ENCODE measurements at regions not wholly inside any gene's neighbourhood (a gene's known extent, or its start where the extent isn't known, plus 50 kb on each side); places are given as distances from the start of the nearest gene placed in this dataset.
"Not testable (repeated sequence)": the region's sequence is repeated elsewhere in the genome, so short reads cannot be mapped to it uniquely, and the experiment has no call there.

- not testable (repeated sequence) for H3K4me3 ChIP-seq (ENCODE audit: low read depth in 1 of 2, low read length in 1 of 2); H3K27me3 ChIP-seq; H3K27ac ChIP-seq; H3K4me1 ChIP-seq (ENCODE audit: control insufficient read depth in 1 of 2, insufficient read depth in 1 of 2, low read depth in 1 of 2, low read length in 1 of 2); H3K36me3 ChIP-seq; H3K9me3 ChIP-seq
Measured at GRCh38 chr4:9556076-9556475, 111.9 kb downstream of the DEFB131A start.

GRCh38 chr4:9577869-9578268 lies 133.7 kb downstream of the DEFB131A start:
- H3K36me3 ChIP-seq; H3K27ac ChIP-seq; H3K4me3 ChIP-seq (ENCODE audit: low read depth in 1 of 2, low read length in 1 of 2); H3K27me3 ChIP-seq; H3K4me1 ChIP-seq (ENCODE audit: control insufficient read depth in 1 of 2, insufficient read depth in 1 of 2, low read depth in 1 of 2, low read length in 1 of 2); H3K9me3 ChIP-seq: not testable (repeated sequence)

- H3K27me3 ChIP-seq, H3K36me3 ChIP-seq, H3K27ac ChIP-seq: not testable (repeated sequence)
Measured at GRCh38 chr4:9582880-9583279, 138.7 kb downstream of the DEFB131A start.

GRCh38 chr4:9592010-9592409 lies 147.8 kb downstream of the DEFB131A start:
- no peaks in the 10 kb centered on the region for H3K4me1 ChIP-seq (ENCODE audit: control insufficient read depth in 1 of 2, insufficient read depth in 1 of 2, low read depth in 1 of 2, low read length in 1 of 2)
- H3K36me3 ChIP-seq = no peaks in the 10 kb centered on the region
- H3K9me3 ChIP-seq = no peaks in the 10 kb centered on the region
- H3K27me3 ChIP-seq = no peaks in the 10 kb centered on the region
- no peak overlapping the region for H3K27ac ChIP-seq
- TF ChIP-seq, protein P1, sequence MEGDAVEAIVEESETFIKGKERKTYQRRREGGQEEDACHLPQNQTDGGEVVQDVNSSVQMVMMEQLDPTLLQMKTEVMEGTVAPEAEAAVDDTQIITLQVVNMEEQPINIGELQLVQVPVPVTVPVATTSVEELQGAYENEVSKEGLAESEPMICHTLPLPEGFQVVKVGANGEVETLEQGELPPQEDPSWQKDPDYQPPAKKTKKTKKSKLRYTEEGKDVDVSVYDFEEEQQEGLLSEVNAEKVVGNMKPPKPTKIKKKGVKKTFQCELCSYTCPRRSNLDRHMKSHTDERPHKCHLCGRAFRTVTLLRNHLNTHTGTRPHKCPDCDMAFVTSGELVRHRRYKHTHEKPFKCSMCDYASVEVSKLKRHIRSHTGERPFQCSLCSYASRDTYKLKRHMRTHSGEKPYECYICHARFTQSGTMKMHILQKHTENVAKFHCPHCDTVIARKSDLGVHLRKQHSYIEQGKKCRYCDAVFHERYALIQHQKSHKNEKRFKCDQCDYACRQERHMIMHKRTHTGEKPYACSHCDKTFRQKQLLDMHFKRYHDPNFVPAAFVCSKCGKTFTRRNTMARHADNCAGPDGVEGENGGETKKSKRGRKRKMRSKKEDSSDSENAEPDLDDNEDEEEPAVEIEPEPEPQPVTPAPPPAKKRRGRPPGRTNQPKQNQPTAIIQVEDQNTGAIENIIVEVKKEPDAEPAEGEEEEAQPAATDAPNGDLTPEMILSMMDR (IDR thresholded peaks at IDR 0.05) = no peak
- H3K4me3 ChIP-seq (ENCODE audit: low read depth in 1 of 2, low read length in 1 of 2) = no peak overlapping the region

More at GRCh38 chr4:9582880-9583279, 138.7 kb downstream of the DEFB131A start:
- H3K4me3 ChIP-seq (ENCODE audit: low read depth in 1 of 2, low read length in 1 of 2); H3K4me1 ChIP-seq (ENCODE audit: control insufficient read depth in 1 of 2, insufficient read depth in 1 of 2, low read depth in 1 of 2, low read length in 1 of 2); H3K9me3 ChIP-seq: not testable (repeated sequence)

DNA sequence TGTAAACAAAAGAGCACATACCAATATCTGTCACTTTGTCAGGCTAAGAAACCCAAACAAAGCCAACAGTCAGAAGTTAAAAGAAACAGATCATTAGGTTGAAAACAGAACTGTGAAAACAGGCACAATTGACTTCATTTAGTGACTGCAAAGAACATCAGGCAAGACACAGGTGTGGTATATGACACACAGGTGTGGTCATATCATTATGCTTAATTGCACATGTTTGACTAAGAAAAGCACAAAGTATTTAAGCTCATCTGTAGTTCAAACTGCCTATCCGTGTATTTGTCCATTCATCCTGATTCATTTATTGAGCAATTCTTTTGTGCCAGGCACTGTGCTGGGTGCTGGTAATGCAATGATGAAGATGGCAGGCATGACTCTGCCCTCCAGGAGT lies 150.7 kb downstream of the DEFB131A start:
- TF ChIP-seq, protein P1 (IDR thresholded peaks at IDR 0.05) = no peak
- no peaks in the 10 kb centered on the region for H3K36me3 ChIP-seq
- H3K9me3 ChIP-seq = no peaks in the 10 kb centered on the region
- no peaks in the 10 kb centered on the region for H3K27me3 ChIP-seq
- H3K4me1 ChIP-seq (ENCODE audit: control insufficient read depth in 1 of 2, insufficient read depth in 1 of 2, low read depth in 1 of 2, low read length in 1 of 2) = no peaks in the 10 kb centered on the region
- H3K4me3 ChIP-seq (ENCODE audit: low read depth in 1 of 2, low read length in 1 of 2) = no peak overlapping the region
- no peak overlapping the region for H3K27ac ChIP-seq

DNA sequence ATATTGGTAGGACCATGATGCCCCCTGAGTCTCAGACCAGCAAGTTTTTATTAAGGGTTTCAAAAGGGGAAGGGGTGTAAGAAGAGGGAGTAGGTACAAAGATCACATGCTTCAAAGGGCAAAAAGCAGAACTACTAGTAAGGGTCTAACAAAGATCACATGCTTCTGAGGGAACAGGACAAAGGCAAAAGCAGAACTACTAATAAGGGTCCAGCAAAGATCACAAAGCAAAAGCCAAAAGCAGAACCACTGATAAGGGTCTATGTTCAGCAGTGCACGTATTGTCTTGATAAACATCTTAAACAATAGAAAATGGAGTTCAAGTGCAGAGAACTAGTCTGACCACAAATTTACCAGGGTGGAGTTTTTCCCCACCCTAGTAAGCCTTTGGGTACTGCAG lies 151.3 kb downstream of the DEFB131A start:
- not testable (repeated sequence) for H3K4me3 ChIP-seq (ENCODE audit: low read depth in 1 of 2, low read length in 1 of 2); H3K9me3 ChIP-seq; H3K36me3 ChIP-seq; H3K27me3 ChIP-seq; H3K27ac ChIP-seq; H3K4me1 ChIP-seq (ENCODE audit: control insufficient read depth in 1 of 2, insufficient read depth in 1 of 2, low read depth in 1 of 2, low read length in 1 of 2)

GRCh38 chr4:9599266-9599665 lies 155.1 kb downstream of the DEFB131A start:
- TF ChIP-seq, protein P1 (IDR thresholded peaks at IDR 0.05) = no peak
- Histone ChIP-seq H3K27me3 (peaks cover 10% of the 10 kb centered on the region), H3K36me3 (no peaks in the 10 kb centered on the region), H3K27ac (no peak overlapping the region), H3K4me1 (ENCODE audit: control insufficient read depth in 1 of 2, insufficient read depth in 1 of 2, low read depth in 1 of 2, low read length in 1 of 2) (no peaks in the 10 kb centered on the region), H3K4me3 (ENCODE audit: low read depth in 1 of 2, low read length in 1 of 2) (no peak overlapping the region), H3K9me3 (no peaks in the 10 kb centered on the region)

DNA sequence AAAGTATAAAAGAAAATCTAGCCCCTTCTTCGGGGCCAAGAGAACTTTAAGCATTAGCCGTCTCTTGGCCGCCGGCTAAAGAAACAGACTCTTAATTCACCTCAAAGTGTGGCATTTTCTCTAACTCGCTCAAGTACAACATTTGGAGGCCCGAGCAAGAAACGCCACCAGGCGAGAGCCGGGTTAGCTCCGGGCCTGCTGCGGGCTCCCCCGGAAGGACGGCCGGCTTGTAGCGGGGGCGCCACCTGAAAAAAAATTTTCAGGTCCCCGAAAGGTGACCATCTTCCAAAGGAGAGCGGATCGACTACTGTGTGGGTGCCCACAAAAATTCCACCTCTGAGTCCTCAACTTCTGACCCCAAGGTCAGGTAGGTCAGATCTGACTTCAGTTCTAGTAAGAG lies 156.0 kb downstream of the DEFB131A start:
- Histone ChIP-seq H3K9me3 (no peaks in the 10 kb centered on the region), H3K27me3 (peaks cover 10% of the 10 kb centered on the region), H3K27ac (no peak overlapping the region), H3K4me3 (ENCODE audit: low read depth in 1 of 2, low read length in 1 of 2) (no peak overlapping the region), H3K4me1 (ENCODE audit: control insufficient read depth in 1 of 2, insufficient read depth in 1 of 2, low read depth in 1 of 2, low read length in 1 of 2) (no peaks in the 10 kb centered on the region), H3K36me3 (no peaks in the 10 kb centered on the region)
- TF ChIP-seq, protein P1 (IDR thresholded peaks at IDR 0.05) = no peak

Measured in neutrophil (primary cell).